ENCODE measurements at regions not wholly inside any gene's neighbourhood (a gene's known extent, or its start where the extent isn't known, plus 50 kb on each side); places are given as distances from the start of the nearest gene placed in this dataset.
"Not testable (repeated sequence)": the region's sequence is repeated elsewhere in the genome, so short reads cannot be mapped to it uniquely, and the experiment has no call there.

DNA sequence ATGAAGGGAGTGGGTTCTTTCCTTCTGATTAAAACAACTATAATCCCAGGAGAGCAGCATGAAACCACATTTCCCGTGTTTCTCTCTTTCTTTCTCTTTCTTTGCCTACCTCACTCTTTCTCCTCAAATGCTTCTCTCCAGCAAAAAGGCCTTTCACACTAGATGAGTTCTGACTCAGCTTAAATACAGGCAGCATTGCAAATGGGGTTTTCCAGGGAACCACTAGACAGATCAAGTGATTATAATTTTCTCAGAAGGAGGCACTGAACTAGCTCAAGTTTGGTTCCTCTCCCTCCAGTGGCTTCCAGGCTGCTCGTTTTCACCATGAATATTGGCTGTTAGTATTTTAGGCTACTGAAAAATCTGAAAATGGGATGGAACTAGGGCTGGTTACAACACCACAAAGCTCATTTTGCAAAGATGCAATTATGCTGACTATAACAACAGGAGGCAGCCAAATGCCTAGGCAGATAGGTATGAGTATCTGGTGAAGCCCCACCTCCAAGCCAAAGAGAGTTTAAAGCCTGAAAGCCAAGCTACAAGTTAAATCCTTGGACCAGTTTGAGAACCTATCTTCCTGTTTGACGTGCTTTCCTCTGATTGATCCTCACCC is 260.0 kb downstream of the MMUT start:
- no peak overlapping the region for H3K4me3 ChIP-seq (replicated peaks; ENCODE audit: low read depth, low read length)
- DNase-seq (ENCODE audit: low read depth): peak; percentile 4
- TF ChIP-seq, protein P1, sequence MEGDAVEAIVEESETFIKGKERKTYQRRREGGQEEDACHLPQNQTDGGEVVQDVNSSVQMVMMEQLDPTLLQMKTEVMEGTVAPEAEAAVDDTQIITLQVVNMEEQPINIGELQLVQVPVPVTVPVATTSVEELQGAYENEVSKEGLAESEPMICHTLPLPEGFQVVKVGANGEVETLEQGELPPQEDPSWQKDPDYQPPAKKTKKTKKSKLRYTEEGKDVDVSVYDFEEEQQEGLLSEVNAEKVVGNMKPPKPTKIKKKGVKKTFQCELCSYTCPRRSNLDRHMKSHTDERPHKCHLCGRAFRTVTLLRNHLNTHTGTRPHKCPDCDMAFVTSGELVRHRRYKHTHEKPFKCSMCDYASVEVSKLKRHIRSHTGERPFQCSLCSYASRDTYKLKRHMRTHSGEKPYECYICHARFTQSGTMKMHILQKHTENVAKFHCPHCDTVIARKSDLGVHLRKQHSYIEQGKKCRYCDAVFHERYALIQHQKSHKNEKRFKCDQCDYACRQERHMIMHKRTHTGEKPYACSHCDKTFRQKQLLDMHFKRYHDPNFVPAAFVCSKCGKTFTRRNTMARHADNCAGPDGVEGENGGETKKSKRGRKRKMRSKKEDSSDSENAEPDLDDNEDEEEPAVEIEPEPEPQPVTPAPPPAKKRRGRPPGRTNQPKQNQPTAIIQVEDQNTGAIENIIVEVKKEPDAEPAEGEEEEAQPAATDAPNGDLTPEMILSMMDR (IDR thresholded peaks at IDR 0.05; ENCODE audit: low read length, missing control alignments): no peak

DNA sequence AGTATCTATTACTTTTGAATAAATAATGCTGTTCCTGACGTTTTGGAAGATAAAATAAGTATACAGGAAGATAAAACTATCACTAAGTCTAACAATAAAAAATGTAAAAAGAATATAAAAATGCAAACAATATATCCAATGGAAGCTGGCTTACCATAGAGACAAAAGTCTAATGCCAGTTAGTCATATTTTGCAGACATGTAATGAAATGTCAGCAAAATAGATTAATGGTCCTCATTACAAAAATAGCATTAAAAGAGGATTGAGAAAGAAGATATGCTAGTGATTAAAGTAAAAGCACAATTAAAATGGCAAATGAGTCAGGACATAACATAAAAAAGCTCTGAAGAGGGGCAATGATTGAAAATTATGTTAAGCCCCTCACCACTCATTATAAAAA is 265.0 kb downstream of the MMUT start:
- no peak for DNase-seq (ENCODE audit: low read depth)
- TF ChIP-seq, protein P1 (IDR thresholded peaks at IDR 0.05; ENCODE audit: low read length, missing control alignments): no peak
- no peak overlapping the region for H3K4me3 ChIP-seq (replicated peaks; ENCODE audit: low read depth, low read length)

DNA sequence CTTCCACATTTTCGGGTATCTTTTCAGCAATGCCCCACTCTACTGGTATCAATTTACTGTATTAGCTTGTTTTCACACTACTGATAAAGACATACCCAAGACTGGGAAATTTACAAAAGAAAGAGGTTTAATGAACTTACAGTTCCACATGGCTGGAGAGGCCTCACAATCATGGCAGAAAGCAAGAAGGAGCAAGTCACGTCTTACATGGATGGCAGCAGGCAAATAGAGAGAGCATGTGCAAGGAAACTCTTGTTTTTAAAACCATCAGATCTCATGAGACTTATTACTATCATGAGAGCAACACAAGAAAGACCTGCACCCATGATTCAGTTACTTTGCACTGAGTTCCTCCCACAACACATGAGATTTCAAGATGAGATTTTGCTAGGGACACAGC is 300.7 kb downstream of the MMUT start:
- not testable (repeated sequence) for DNase-seq (ENCODE audit: low read depth); H3K4me3 ChIP-seq (replicated peaks; ENCODE audit: low read depth, low read length)

DNA sequence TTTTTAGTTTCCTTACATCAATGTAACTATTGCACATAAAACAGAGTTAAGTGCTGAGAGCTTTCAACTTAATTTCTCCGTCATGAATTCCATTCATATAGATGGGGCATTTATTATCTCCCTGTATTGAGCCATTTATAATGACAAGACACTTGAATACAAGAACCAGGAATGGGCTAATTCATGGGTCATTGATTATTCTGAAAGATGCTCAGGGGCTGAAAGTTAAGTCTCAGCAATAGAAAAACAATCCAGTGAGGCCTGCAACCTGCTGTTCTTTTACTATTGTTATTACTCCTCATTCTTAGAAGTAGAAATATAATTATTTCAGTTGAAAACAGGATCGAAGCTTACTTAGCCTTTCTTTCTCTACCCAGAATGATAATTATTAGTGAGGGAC is 307.7 kb downstream of the MMUT start:
- H3K4me3 ChIP-seq (replicated peaks; ENCODE audit: low read depth, low read length): no peak overlapping the region
- TF ChIP-seq, protein P1 (IDR thresholded peaks at IDR 0.05; ENCODE audit: low read length, missing control alignments): no peak
- DNase-seq (ENCODE audit: low read depth): no peak

DNA sequence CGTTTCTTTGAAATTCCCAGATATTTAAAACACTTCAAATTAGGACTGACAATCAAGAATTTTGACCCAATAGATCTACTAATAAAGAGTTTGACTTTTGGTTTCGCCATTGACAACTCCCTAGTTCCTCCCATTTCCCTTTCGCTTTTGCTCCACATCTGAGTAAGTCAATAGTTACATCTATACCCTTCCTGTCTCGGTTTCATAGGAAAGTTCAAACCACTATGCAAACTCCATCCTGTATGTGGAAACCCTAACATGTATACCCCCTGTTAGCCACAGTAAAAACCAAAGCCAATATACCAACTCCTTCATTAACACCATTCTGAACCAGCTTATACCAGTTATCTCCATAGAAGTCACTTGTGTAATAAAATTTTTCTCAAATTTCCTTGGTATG is 311.1 kb downstream of the MMUT start:
- no peak for DNase-seq (ENCODE audit: low read depth)
- TF ChIP-seq, protein P1 (IDR thresholded peaks at IDR 0.05; ENCODE audit: low read length, missing control alignments): no peak
- no peak overlapping the region for H3K4me3 ChIP-seq (replicated peaks; ENCODE audit: low read depth, low read length)

DNA sequence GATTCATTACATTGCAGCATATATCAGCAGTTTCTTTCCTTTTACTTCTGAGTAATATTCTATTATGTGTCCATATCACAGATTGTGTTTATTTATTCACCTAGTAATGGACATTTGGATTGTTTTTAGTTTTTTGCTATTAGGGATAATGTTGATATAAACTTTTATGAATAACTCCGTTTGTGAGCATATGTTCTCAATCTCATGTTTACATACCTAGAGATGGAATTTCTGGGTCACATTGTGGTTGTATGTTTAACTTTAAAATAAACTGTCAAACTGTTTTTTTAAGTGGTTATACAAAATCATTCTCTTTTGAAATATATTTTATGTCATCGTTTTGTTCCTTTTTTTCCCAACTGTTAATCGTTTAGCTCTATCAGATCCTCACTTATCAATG is 311.6 kb downstream of the MMUT start:
- no peak for DNase-seq (ENCODE audit: low read depth)
- TF ChIP-seq, protein P1 (IDR thresholded peaks at IDR 0.05; ENCODE audit: low read length, missing control alignments): no peak

DNA sequence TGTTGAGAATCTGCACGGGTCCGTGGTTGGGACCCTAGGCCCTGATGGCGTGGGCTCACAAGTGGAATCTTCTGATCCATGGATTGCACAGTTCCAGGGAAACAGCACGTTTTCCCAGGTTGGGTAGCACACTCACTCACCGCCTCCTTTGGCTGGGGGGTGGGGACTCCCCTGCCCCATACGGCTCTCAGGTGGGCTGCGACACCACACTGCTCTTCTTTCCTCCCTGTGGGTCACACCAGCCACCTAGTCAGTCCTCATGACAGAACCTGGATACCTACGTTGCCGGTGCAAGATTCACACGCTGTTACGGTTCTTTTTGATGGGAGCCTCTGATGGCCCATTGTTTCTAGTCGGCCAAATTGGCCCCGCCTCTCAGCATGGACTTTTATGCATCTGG is 312.0 kb downstream of the MMUT start:
- TF ChIP-seq, protein P1 (IDR thresholded peaks at IDR 0.05; ENCODE audit: low read length, missing control alignments): no peak
- DNase-seq (ENCODE audit: low read depth): no peak
- no peak overlapping the region for H3K4me3 ChIP-seq (replicated peaks; ENCODE audit: low read depth, low read length)

More for the DNA sequence above, 311.6 kb downstream of the MMUT start:
- no peak overlapping the region for H3K4me3 ChIP-seq (replicated peaks; ENCODE audit: low read depth, low read length)
